ENCODE measurements at regions not wholly inside any gene's neighbourhood (a gene's known extent, or its start where the extent isn't known, plus 50 kb on each side); places are given as distances from the start of the nearest gene placed in this dataset.

GRCh38 chr21:17730782-17731181 lies 88.4 kb downstream of the C21orf91 start:
- intact Hi-C loops (cut with micrococcal nuclease) (no loop called here), in situ Hi-C loops (cut with MboI) (no loop called here)
- POLR2A ChIA-PET = no interaction called here
- Histone ChIP-seq H3K4me1 (replicated peaks in 1 of 2; ENCODE audit: control insufficient read depth in 2 of 2, insufficient read depth in 2 of 2, low read length in 2 of 2) (no peaks in the 10 kb centered on the region), H3K9me1 (ENCODE audit: control insufficient read depth, insufficient read depth, low read length) (no peaks in the 10 kb centered on the region), H3K4me3 (no peak overlapping the region), H3K36me3 (ENCODE audit: control insufficient read depth, insufficient read depth, low read length) (no peaks in the 10 kb centered on the region), H3K4me2 (ENCODE audit: insufficient read depth, low read length) (peak overlapping the region; percentile 15; the same call in 1 of the 2 replicates), H3K79me2 (ENCODE audit: control insufficient read depth, insufficient read depth, low read length) (no peaks in the 10 kb centered on the region), H3K27ac (ENCODE audit: extremely low read depth, low read depth, low read length) (no peak overlapping the region), H3K9me3 (replicated peaks; ENCODE audit: control insufficient read depth, insufficient read depth, low read depth, low read length) (no peaks in the 10 kb centered on the region), H4K20me1 (replicated peaks; ENCODE audit: control insufficient read depth, insufficient read depth, low read length) (no peaks in the 10 kb centered on the region; the same call in 1 of the 2 replicates), H3K27me3 (ENCODE audit: control insufficient read depth in 2 of 2, insufficient read depth in 2 of 2, low read length in 2 of 2) (peaks cover 0 to 2% of the 10 kb centered on the region in 2 experiments; a peak in 2 of 5 replicates), H3K9ac (ENCODE audit: insufficient read depth in 1 of 2, low read depth in 2 of 2, low read length in 2 of 2) (no peak overlapping the region), H2AFZ (ENCODE audit: low read depth, low read length) (peak overlapping the region; percentile 14; the same call in 1 of the 2 replicates)
- peak; percentile 58 for ATAC-seq
- FAIRE-seq = no peak
- no peak for DNase-seq (ENCODE audit: extremely low read depth in 1 of 4, low spot score in 3 of 4)
- 8% methylated on average over 1 of the region's 1 CpG for WGBS (ENCODE audit: insufficient coverage, low coverage, missing lambda C conversion rate)
- CTCF ChIA-PET (ENCODE audit: low intra/inter-chr PET ratio) = interaction anchor here (0.6 kb wide), 1 partner anchor 125 kb away, joined by 6 read pairs; no protein-coding TSS in a partner anchor
- BruUV-seq (replicated peaks) = no TSS peak
- TF ChIP-seq TRIM25 (IDR thresholded peaks at IDR 0.05; ENCODE audit: borderline replicate concordance) (no peak), PHF20 (IDR thresholded peaks at IDR 0.05; ENCODE audit: partially characterized antibody) (no peak), U2AF1 (optimal IDR thresholded peaks at IDR 0.05; ENCODE audit: low read depth, low read length) (no peak), HNRNPLL (IDR thresholded peaks at IDR 0.05; ENCODE audit: low read depth, low read length, poor library complexity, severe bottlenecking) (no peak), RFX1 (IDR thresholded peaks at IDR 0.05) (no peak), ZNF24 (IDR thresholded peaks at IDR 0.05) (no peak), CEBPB (tag; IDR thresholded peaks at IDR 0.05) (peak; percentile 81), POLR2B (IDR thresholded peaks at IDR 0.05; ENCODE audit: low read depth, partially characterized antibody) (no peak), ZNF592 (IDR thresholded peaks at IDR 0.05) (no peak), KLF10 (CRISPR knock-in tag; IDR thresholded peaks at IDR 0.05) (no peak), ATF1 (CRISPR knock-in tag; IDR thresholded peaks at IDR 0.05) (no peak), ATF1 (tag; IDR thresholded peaks at IDR 0.05) (0 out of 2 replicates have a peak, but pooled peaks have one; percentile 12), ZNF764 (CRISPR knock-in tag; IDR thresholded peaks at IDR 0.05; ENCODE audit: low read depth) (no peak)
- TF ChIP-seq, protein P1, sequence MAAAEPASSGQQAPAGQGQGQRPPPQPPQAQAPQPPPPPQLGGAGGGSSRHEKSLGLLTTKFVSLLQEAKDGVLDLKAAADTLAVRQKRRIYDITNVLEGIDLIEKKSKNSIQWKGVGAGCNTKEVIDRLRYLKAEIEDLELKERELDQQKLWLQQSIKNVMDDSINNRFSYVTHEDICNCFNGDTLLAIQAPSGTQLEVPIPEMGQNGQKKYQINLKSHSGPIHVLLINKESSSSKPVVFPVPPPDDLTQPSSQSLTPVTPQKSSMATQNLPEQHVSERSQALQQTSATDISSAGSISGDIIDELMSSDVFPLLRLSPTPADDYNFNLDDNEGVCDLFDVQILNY (CRISPR knock-in tag; IDR thresholded peaks at IDR 0.05) = no peak
- TF ChIP-seq, protein P2, sequence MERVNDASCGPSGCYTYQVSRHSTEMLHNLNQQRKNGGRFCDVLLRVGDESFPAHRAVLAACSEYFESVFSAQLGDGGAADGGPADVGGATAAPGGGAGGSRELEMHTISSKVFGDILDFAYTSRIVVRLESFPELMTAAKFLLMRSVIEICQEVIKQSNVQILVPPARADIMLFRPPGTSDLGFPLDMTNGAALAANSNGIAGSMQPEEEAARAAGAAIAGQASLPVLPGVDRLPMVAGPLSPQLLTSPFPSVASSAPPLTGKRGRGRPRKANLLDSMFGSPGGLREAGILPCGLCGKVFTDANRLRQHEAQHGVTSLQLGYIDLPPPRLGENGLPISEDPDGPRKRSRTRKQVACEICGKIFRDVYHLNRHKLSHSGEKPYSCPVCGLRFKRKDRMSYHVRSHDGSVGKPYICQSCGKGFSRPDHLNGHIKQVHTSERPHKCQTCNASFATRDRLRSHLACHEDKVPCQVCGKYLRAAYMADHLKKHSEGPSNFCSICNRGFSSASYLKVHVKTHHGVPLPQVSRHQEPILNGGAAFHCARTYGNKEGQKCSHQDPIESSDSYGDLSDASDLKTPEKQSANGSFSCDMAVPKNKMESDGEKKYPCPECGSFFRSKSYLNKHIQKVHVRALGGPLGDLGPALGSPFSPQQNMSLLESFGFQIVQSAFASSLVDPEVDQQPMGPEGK (CRISPR knock-in tag; IDR thresholded peaks at IDR 0.05; ENCODE audit: borderline replicate concordance) = no peak
